GM12878 (cell line): ENCODE measurements at regions not wholly inside any gene's neighbourhood (a gene's known extent, or its start where the extent isn't known, plus 50 kb on each side); places are given as distances from the start of the nearest gene placed in this dataset.
"Not testable (repeated sequence)": the region's sequence is repeated elsewhere in the genome, so short reads cannot be mapped to it uniquely, and the experiment has no call there.

Source experiments
- ATAC-seq: fragments of 200-7000 bp; cut with Tn5 transposase; 3 replicates; pipeline ENCODE4 v1.9.1; 2020; ENCODE audit warnings: mild to moderate bottlenecking, moderate library complexity
- BruUV-seq: library from RNA; stranded (reverse); fragments of 400-500 nt; replicated peaks from 2 replicates; lab custom pipeline; 2021; lab: Mats Ljungman, UMichigan
- CTCF ChIA-PET: fragments of 300-600 bp; sonication (Branson Sonifier 250); formaldehyde crosslinking; extraction: SDS; loops from one replicate; lab custom pipeline; 2021; ENCODE audit warnings: inconsistent platforms; lab: Yijun Ruan, JAX
- POLR2A ChIA-PET: fragments of 350-600 bp; formaldehyde crosslinking; extraction: SDS; loops from one replicate; lab custom pipeline; 2021; ENCODE audit warnings: inconsistent platforms; lab: Charles Lee
- RAD21 ChIA-PET: fragments of 300-600 bp; sonication (Branson Sonifier 250); formaldehyde crosslinking; loops from one replicate; lab custom pipeline; 2023; ENCODE audit warnings: antibody characterized with exemption; ENCODE audit not compliant: unreplicated experiment; lab: Charles Lee
- SMC1A ChIA-PET: fragments of 300-600 bp; sonication (Branson Sonifier 250); formaldehyde crosslinking; loops from one replicate; lab custom pipeline; 2023; ENCODE audit not compliant: unreplicated experiment, uncharacterized antibody; lab: Charles Lee
- DNase-seq: peaks from one replicate; pipeline ENCODE4 v3.0.0-alpha.2; 2011; ENCODE audit warnings: low read depth, low spot score
- FAIRE-seq: peaks from 3 replicates; lab custom pipeline; 2011; peaks lifted over from hg19 to GRCh38; lab: Jason Lieb, UNC
- H2AFZ ChIP-seq: 2 replicates; pipeline ENCODE4 v1.6.0; 2011; ENCODE audit warnings: low read depth, low read length, control low read depth; ENCODE audit not compliant: control insufficient read depth
- H3K27ac ChIP-seq: 2 replicates; pipeline ENCODE4 v1.5.1; 2011; ENCODE audit warnings: control low read depth; ENCODE audit not compliant: control insufficient read depth, insufficient read depth
- H3K27me3 ChIP-seq, 2 experiments: replicated peaks in 1 of 2; 2 replicates each; pipeline versions ENCODE4 v1.6.0 to v1.6.1; 2011; ENCODE audit warnings: low read length in 1 of 2; ENCODE audit not compliant: control insufficient read depth in 2 of 2, insufficient read depth in 2 of 2
- H3K36me3 ChIP-seq, 2 experiments: 2 replicates each; pipeline ENCODE4 v1.5.1; 2011; ENCODE audit warnings: low read length in 1 of 2; ENCODE audit not compliant: control insufficient read depth in 2 of 2, insufficient read depth in 2 of 2
- H3K4me1 ChIP-seq: 2 replicates; pipeline ENCODE4 v1.6.1; 2011; ENCODE audit warnings: mild to moderate bottlenecking, low read length, moderate library complexity, mixed read lengths; ENCODE audit not compliant: control insufficient read depth, insufficient read depth
- H3K4me2 ChIP-seq: 2 replicates; pipeline ENCODE4 v1.6.0; 2011; ENCODE audit warnings: control low read depth; ENCODE audit not compliant: control insufficient read depth, insufficient read depth
- H3K4me3 ChIP-seq: fragments of 200-600 bp; sonication (generic); 2 replicates; pipeline ENCODE4 v1.5.1; 2016
- H3K79me2 ChIP-seq: 2 replicates; pipeline ENCODE4 v1.6.0; 2011; ENCODE audit warnings: low read length; ENCODE audit not compliant: control insufficient read depth, insufficient read depth
- H3K9ac ChIP-seq: 2 replicates; pipeline ENCODE4 v1.8.0; 2011; ENCODE audit warnings: low read length, control low read depth, mixed read lengths; ENCODE audit not compliant: control insufficient read depth, insufficient read depth
- H3K9me3 ChIP-seq: replicated peaks from 3 replicates; pipeline ENCODE4 v1.5.1; 2011; ENCODE audit warnings: mild to moderate bottlenecking, low read length; ENCODE audit not compliant: control insufficient read depth, insufficient read depth
- H4K20me1 ChIP-seq: 2 replicates; pipeline ENCODE4 v1.6.0; 2011; ENCODE audit not compliant: control insufficient read depth, insufficient read depth
- EP300 ChIP-seq, 2 experiments: fragments of 150-350 bp in 1 of 2; IDR thresholded peaks; 2 replicates each; pipeline ENCODE4 v1.6.1; 2011 to 2012; ENCODE audit warnings: low read depth in 2 of 2, low read length in 2 of 2, borderline replicate concordance in 1 of 2, improper control_type of control experiment in 1 of 2, inconsistent platforms in 1 of 2; ENCODE audit not compliant: control insufficient read depth in 1 of 2
- MTA3 ChIP-seq: IDR thresholded peaks from 2 replicates; pipeline ENCODE4 v1.6.1; 2012; ENCODE audit warnings: low read length, inconsistent platforms, borderline replicate concordance
- POLR2AphosphoS5 ChIP-seq: IDR thresholded peaks from 2 replicates; pipeline ENCODE4 v1.6.1; 2011; ENCODE audit warnings: mild to moderate bottlenecking, low read length, inconsistent platforms
- WGBS: methylation state at CpG from one replicate; pipeline ENCODE4 v1.1.6; 2016; ENCODE audit warnings: low lambda C conversion rate; ENCODE audit not compliant: insufficient replicate concordance, insufficient coverage; ENCODE audit errors: missing lambda C conversion rate; 5-methylcytosine and 5-hydroxymethylcytosine counted together
- in situ Hi-C: fragments of 300-500 bp; cut with MboI; formaldehyde crosslinking; loops from 9 replicates; pipeline ENCODE4 v1.14.3; 2018; ENCODE audit warnings: mixed read lengths
- intact Hi-C: fragments of 100-400 bp; cut with micrococcal nuclease; formaldehyde crosslinking; loops from one replicate; pipeline ENCODE4 v1.14.2; 2022; ENCODE audit not compliant: unreplicated experiment

GRCh38 chr7:142579946-142580345 is 169.3 kb upstream of the PRSS1 start:
- Histone ChIP-seq H3K4me3 (no peak overlapping the region), H3K9me3 (no peaks in the 10 kb centered on the region), H3K36me3 (no peaks in the 10 kb centered on the region), H3K27ac (no peak overlapping the region), H3K4me2 (no peak overlapping the region), H3K79me2 (no peaks in the 10 kb centered on the region), H2AFZ (no peak overlapping the region), H4K20me1 (no peaks in the 10 kb centered on the region), H3K27me3 (no peaks in the 10 kb centered on the region), H3K4me1 (peaks cover 10% of the 10 kb centered on the region), H3K9ac (no peak overlapping the region)
- ChIA-PET CTCF (interaction anchor here (1.1 to 6.2 kb wide), 6 partner anchors 8 to 134 kb away, joined by 3 to 165 read pairs (median 8); no protein-coding TSS in a partner anchor), RAD21 (interaction anchor here (1.3 kb wide), 1 partner anchor 44 kb away, joined by 3 read pairs; no protein-coding TSS in a partner anchor), SMC1A (interaction anchor here (1.1 to 3.7 kb wide), 4 partner anchors 17 to 22 kb away, joined by 3 to 12 read pairs (median 5); no protein-coding TSS in a partner anchor), POLR2A (no interaction called here)
- intact Hi-C loops (no loop called here), in situ Hi-C loops (no loop called here)
- ATAC-seq (no peak), FAIRE-seq (no peak), DNase-seq (no peak)
- TF ChIP-seq EP300 (IDR thresholded peaks at IDR 0.05; ENCODE audit: borderline replicate concordance in 1 of 2, control insufficient read depth in 1 of 2, low read depth in 2 of 2, low read length in 2 of 2) (no peak), POLR2AphosphoS5 (no peak), MTA3 (no peak)
- 92% methylated on average over 1 of the region's 1 CpG for WGBS
- BruUV-seq = no TSS peak

GRCh38 chr7:142575351-142575750 is 173.9 kb upstream of the PRSS1 start:
- CTCF ChIA-PET = interaction anchor here (1.6 kb wide), 1 partner anchor 8 kb away, joined by 3 read pairs; no protein-coding TSS in a partner anchor
- H3K9ac ChIP-seq, H3K36me3 ChIP-seq, POLR2A ChIA-PET, H3K79me2 ChIP-seq, FAIRE-seq, H3K4me3 ChIP-seq, intact Hi-C loops, H3K9me3 ChIP-seq, DNase-seq, H3K4me2 ChIP-seq, H3K27me3 ChIP-seq, in situ Hi-C loops, RAD21 ChIA-PET, BruUV-seq, SMC1A ChIA-PET, ATAC-seq, H2AFZ ChIP-seq, H3K4me1 ChIP-seq, H3K27ac ChIP-seq, H4K20me1 ChIP-seq: not testable (repeated sequence)
- 68% methylated on average over 13 of the region's 25 CpGs for WGBS
